Left lung (tissue), 4 donors: ENCODE measurements at regions not wholly inside any gene's neighbourhood (a gene's known extent, or its start where the extent isn't known, plus 50 kb on each side); places are given as distances from the start of the nearest gene placed in this dataset.
"Not testable (repeated sequence)": the region's sequence is repeated elsewhere in the genome, so short reads cannot be mapped to it uniquely, and the experiment has no call there.

Source experiments
- ATAC-seq: fragments of 200-7000 bp; cut with Tn5 transposase; one replicate; pipeline ENCODE4 v1.9.1; 2020; ENCODE audit warnings: moderate library complexity
- DNase-seq, 4 donors: peaks; one replicate each; pipeline ENCODE4 v3.0.0-alpha.2; 2013 to 2020
- H3K27ac ChIP-seq, 2 donors: fragments of 200-600 bp; sonication (generic) in 1 of 2; one replicate each; pipeline versions ENCODE4 v1.5.0 to v1.8.0; 2020 to 2021
- H3K27me3 ChIP-seq, 2 donors: fragments of 200-600 bp; sonication (generic) in 1 of 2; one replicate each; pipeline versions ENCODE4 v1.5.0 to v1.8.0; 2020 to 2021
- H3K36me3 ChIP-seq, 2 donors: fragments of 200-600 bp; sonication (generic) in 1 of 2; one replicate each; pipeline versions ENCODE4 v1.5.0 to v1.8.0; 2020 to 2021
- H3K4me1 ChIP-seq, 2 donors: fragments of 200-600 bp; one replicate each; pipeline ENCODE4 v1.8.0; 2021
- H3K4me3 ChIP-seq, 2 donors: fragments of 200-600 bp; sonication (generic) in 1 of 2; one replicate each; pipeline versions ENCODE4 v1.5.0 to v1.8.0; 2020 to 2021; ENCODE audit warnings: mild to moderate bottlenecking in 1 of 2
- H3K9me3 ChIP-seq, 2 donors: fragments of 200-600 bp; sonication (generic) in 1 of 2; one replicate each; pipeline versions ENCODE4 v1.5.0 to v1.8.0; 2020 to 2021
- CTCF ChIP-seq, 2 donors: fragments of 200-600 bp; sonication (generic) in 1 of 2; IDR thresholded peaks; one replicate each; pipeline versions ENCODE4 v1.5.0 to v1.8.0; 2021; ENCODE audit warnings: antibody characterized with exemption in 2 of 2
- intact Hi-C, 2 donors: fragments of 100-400 bp; cut with DNase I; formaldehyde crosslinking; loops; one replicate each; pipeline versions ENCODE4 v1.11.2 to v1.14.2; 2022
- donor health status: DM: no; HTN: yes; CAD: no.
- donor health status: DM: no; HTN: no; CAD: no.

GRCh38 chr6:61192610-61193009 is 1093.4 kb downstream of the KHDRBS2 start:
- ATAC-seq = no peak
- H3K4me3 ChIP-seq = no peak overlapping the region

GRCh38 chr6:61168878-61169277 is 1117.1 kb downstream of the KHDRBS2 start:
- Histone ChIP-seq H3K27ac (no peak overlapping the region), H3K27me3 (no peaks in the 10 kb centered on the region), H3K4me1 (no peaks in the 10 kb centered on the region), H3K4me3 (no peak overlapping the region), H3K9me3 (peaks cover 0 to 32% of the 10 kb centered on the region in 2 donors), H3K36me3 (no peaks in the 10 kb centered on the region)
- intact Hi-C loops = no loop called here
- DNase-seq = no peak
- TF ChIP-seq CTCF (IDR thresholded peaks at IDR 0.05) = no peak
- ATAC-seq = no peak

More at GRCh38 chr6:61192610-61193009, 1093.4 kb downstream of the KHDRBS2 start:
- Histone ChIP-seq H3K27me3 (no peaks in the 10 kb centered on the region), H3K4me1 (no peaks in the 10 kb centered on the region), H3K36me3 (no peaks in the 10 kb centered on the region), H3K27ac (no peak overlapping the region), H3K9me3 (peaks cover 0 to 37% of the 10 kb centered on the region in 2 donors)
- intact Hi-C loops = no loop called here
- no peak for TF ChIP-seq CTCF (IDR thresholded peaks at IDR 0.05)
- DNase-seq = no peak

GRCh38 chr6:61149039-61149438 is 1137.0 kb downstream of the KHDRBS2 start:
- H3K9me3 ChIP-seq, H3K36me3 ChIP-seq, H3K27ac ChIP-seq, DNase-seq, H3K4me3 ChIP-seq, intact Hi-C loops, ATAC-seq, H3K27me3 ChIP-seq, H3K4me1 ChIP-seq: not testable (repeated sequence)

- H3K9me3 ChIP-seq, H3K27me3 ChIP-seq, DNase-seq, intact Hi-C loops, H3K4me1 ChIP-seq, H3K27ac ChIP-seq, ATAC-seq, H3K4me3 ChIP-seq, H3K36me3 ChIP-seq: not testable (repeated sequence)
Measured at GRCh38 chr6:61142261-61142660, 1143.8 kb downstream of the KHDRBS2 start.

- Histone ChIP-seq H3K27me3 (no peaks in the 10 kb centered on the region), H3K4me3 (no peak overlapping the region), H3K4me1 (no peaks in the 10 kb centered on the region), H3K9me3 (peaks cover 0 to 23% of the 10 kb centered on the region in 2 donors), H3K36me3 (no peaks in the 10 kb centered on the region), H3K27ac (no peak overlapping the region)
- intact Hi-C loops = no loop called here
- DNase-seq = peak in 1 of 4 donors; percentile 9
- no peak for ATAC-seq
- no peak for TF ChIP-seq CTCF (IDR thresholded peaks at IDR 0.05)
Measured at GRCh38 chr6:61134028-61134427, 1152.0 kb downstream of the KHDRBS2 start.

- intact Hi-C loops, DNase-seq, ATAC-seq, H3K9me3 ChIP-seq, H3K4me3 ChIP-seq, H3K4me1 ChIP-seq, H3K27ac ChIP-seq, H3K27me3 ChIP-seq, H3K36me3 ChIP-seq: not testable (repeated sequence)
Measured at GRCh38 chr6:61114185-61114584, 1171.8 kb downstream of the KHDRBS2 start.

- intact Hi-C loops, H3K4me1 ChIP-seq, H3K4me3 ChIP-seq, ATAC-seq, H3K27me3 ChIP-seq, H3K27ac ChIP-seq, H3K36me3 ChIP-seq: not testable (repeated sequence)
- peak in 1 of 4 donors; percentile 31 for DNase-seq
- peaks cover 0 to 13% of the 10 kb centered on the region in 2 donors for H3K9me3 ChIP-seq
Measured at GRCh38 chr6:61107914-61108313, 1178.1 kb downstream of the KHDRBS2 start.

GRCh38 chr6:61103660-61104059 is 1182.4 kb downstream of the KHDRBS2 start:
- intact Hi-C loops, H3K4me1 ChIP-seq, H3K27ac ChIP-seq, DNase-seq, H3K27me3 ChIP-seq, ATAC-seq, H3K36me3 ChIP-seq, H3K4me3 ChIP-seq, H3K9me3 ChIP-seq: not testable (repeated sequence)
